H9 (cell line): ENCODE measurements at regions not wholly inside any gene's neighbourhood (a gene's known extent, or its start where the extent isn't known, plus 50 kb on each side); places are given as distances from the start of the nearest gene placed in this dataset.

Experiments
- DNase-seq: peaks from one replicate; pipeline ENCODE4 v3.0.0-alpha.2; 2017
- H2AFZ ChIP-seq: one replicate; pipeline ENCODE4 v1.6.1; 2013; ENCODE audit warnings: mild to moderate bottlenecking, low read length, control low read depth, moderate library complexity
- H2AK5ac ChIP-seq: 2 replicates; pipeline ENCODE4 v1.6.1; 2013; ENCODE audit warnings: low read length, control low read depth, mixed read lengths; ENCODE audit not compliant: insufficient read length
- H2BK120ac ChIP-seq: one replicate; pipeline ENCODE4 v1.6.1; 2013; ENCODE audit warnings: low read depth, mild to moderate bottlenecking, low read length, control low read depth, inconsistent platforms; ENCODE audit not compliant: poor library complexity, severe bottlenecking
- H2BK12ac ChIP-seq: 2 replicates; pipeline ENCODE4 v1.6.1; 2013; ENCODE audit warnings: low read length, control low read depth, mixed read lengths, low read depth; ENCODE audit not compliant: insufficient read length
- H2BK15ac ChIP-seq: 2 replicates; pipeline ENCODE4 v1.6.1; 2013; ENCODE audit warnings: low read depth, low read length, control low read depth
- H2BK20ac ChIP-seq: one replicate; pipeline ENCODE4 v1.6.1; 2013; ENCODE audit warnings: low read depth, mild to moderate bottlenecking, low read length, control low read depth, inconsistent platforms; ENCODE audit not compliant: poor library complexity, severe bottlenecking
- H2BK5ac ChIP-seq: 2 replicates; pipeline ENCODE4 v1.6.1; 2013; ENCODE audit warnings: low read length, control low read depth, mixed read lengths; ENCODE audit not compliant: insufficient read length
- H3K14ac ChIP-seq: 2 replicates; pipeline ENCODE4 v1.6.1; 2013; ENCODE audit warnings: low read length, control low read depth; ENCODE audit not compliant: insufficient read depth
- H3K18ac ChIP-seq: 2 replicates; pipeline ENCODE4 v1.6.1; 2013; ENCODE audit warnings: low read depth, mild to moderate bottlenecking, mixed read lengths, low read length, control low read depth; ENCODE audit not compliant: insufficient read length
- H3K23ac ChIP-seq: 2 replicates; pipeline ENCODE4 v1.6.1; 2013; ENCODE audit warnings: low read length, control low read depth, mixed read lengths, low read depth; ENCODE audit not compliant: insufficient read length
- H3K23me2 ChIP-seq: 2 replicates; pipeline ENCODE4 v1.6.1; 2013; ENCODE audit warnings: low read depth, mild to moderate bottlenecking, mixed read lengths, low read length, control low read depth; ENCODE audit not compliant: insufficient read length, poor library complexity, severe bottlenecking
- H3K27ac ChIP-seq: 2 replicates; pipeline ENCODE4 v1.5.1; 2013; ENCODE audit warnings: low read length, control low read depth, mixed read lengths, low read depth; ENCODE audit not compliant: insufficient read length
- H3K27me3 ChIP-seq: 2 replicates; pipeline ENCODE4 v1.6.1; 2013; ENCODE audit warnings: low read length, control low read depth, inconsistent platforms; ENCODE audit not compliant: insufficient read depth
- H3K4ac ChIP-seq: 2 replicates; pipeline ENCODE4 v1.6.1; 2013; ENCODE audit warnings: low read depth, mild to moderate bottlenecking, control low read depth, inconsistent platforms, low read length, moderate library complexity
- H3K4me1 ChIP-seq: 2 replicates; pipeline ENCODE4 v1.6.1; 2013; ENCODE audit warnings: low read length, control low read depth, inconsistent platforms; ENCODE audit not compliant: insufficient read depth
- H3K4me2 ChIP-seq: 2 replicates; pipeline ENCODE4 v1.6.1; 2013; ENCODE audit warnings: low read length, control low read depth, mixed read lengths; ENCODE audit not compliant: insufficient read length, insufficient read depth
- H3K56ac ChIP-seq: 2 replicates; pipeline ENCODE4 v1.6.1; 2013; ENCODE audit warnings: low read depth, mild to moderate bottlenecking, mixed read lengths, low read length, control low read depth; ENCODE audit not compliant: insufficient read length
- H3K79me1 ChIP-seq: 2 replicates; pipeline ENCODE4 v1.6.1; 2013; ENCODE audit warnings: low read depth, mild to moderate bottlenecking, moderate library complexity, low read length, control low read depth, inconsistent platforms; ENCODE audit not compliant: insufficient read depth, poor library complexity, severe bottlenecking
- H3K79me2 ChIP-seq: 2 replicates; pipeline ENCODE4 v1.6.1; 2013; ENCODE audit warnings: low read length, control low read depth, inconsistent platforms; ENCODE audit not compliant: insufficient read depth
- H3K9ac ChIP-seq: 2 replicates; pipeline ENCODE4 v1.6.1; 2013; ENCODE audit warnings: low read length, control low read depth, mixed read lengths; ENCODE audit not compliant: insufficient read length; ENCODE audit errors: extremely low read depth
- H3K9me3 ChIP-seq: one replicate; pipeline ENCODE4 v1.6.1; 2013; ENCODE audit warnings: low read depth, low read length, inconsistent platforms; ENCODE audit not compliant: control insufficient read depth
- H3T11ph ChIP-seq: one replicate; pipeline ENCODE4 v1.6.1; 2013; ENCODE audit warnings: mild to moderate bottlenecking, low read length, control low read depth, inconsistent platforms
- H4K20me1 ChIP-seq: one replicate; pipeline ENCODE4 v1.6.1; 2013; ENCODE audit not compliant: control insufficient read depth, insufficient read length, insufficient read depth
- H4K5ac ChIP-seq: 2 replicates; pipeline ENCODE4 v1.6.1; 2013; ENCODE audit warnings: low read depth, mild to moderate bottlenecking, mixed read lengths, low read length, control low read depth; ENCODE audit not compliant: insufficient read length
- H4K8ac ChIP-seq: replicated peaks from 2 replicates; pipeline ENCODE4 v1.6.1; 2013; ENCODE audit warnings: low read length, control low read depth, mixed read lengths, low read depth; ENCODE audit not compliant: insufficient read length
- H4K91ac ChIP-seq: 2 replicates; pipeline ENCODE4 v1.6.1; 2013; ENCODE audit warnings: low read depth, mild to moderate bottlenecking, moderate library complexity, mixed read lengths, low read length, control low read depth; ENCODE audit not compliant: insufficient read length
- H3K27ac Mint-ChIP-seq, 3 experiments: 2 replicates in 2 of 3; 3 replicates in 1 of 3; pipeline ENCODE4 v1.8.0; 2020 to 2021; ENCODE audit warnings: mixed read lengths in 3 of 3, mild to moderate bottlenecking in 1 of 3, moderate library complexity in 1 of 3
- H3K27me3 Mint-ChIP-seq: 2 replicates; pipeline ENCODE4 v1.8.0; 2021; ENCODE audit warnings: low read depth, mild to moderate bottlenecking, moderate library complexity, mixed read lengths
- H3K36me3 Mint-ChIP-seq, 3 experiments: 2 replicates in 2 of 3; 3 replicates in 1 of 3; pipeline ENCODE4 v1.8.0; 2020 to 2021; ENCODE audit warnings: low read depth in 3 of 3, mixed read lengths in 3 of 3; ENCODE audit not compliant: insufficient read depth in 1 of 3
- H3K4me1 Mint-ChIP-seq, 2 experiments: 2 replicates each; pipeline ENCODE4 v1.8.0; 2020; ENCODE audit warnings: mixed read lengths in 2 of 2
- H3K4me3 Mint-ChIP-seq, 2 experiments: 2 replicates in 1 of 2; 3 replicates in 1 of 2; pipeline ENCODE4 v1.8.0; 2020 to 2021; ENCODE audit warnings: mild to moderate bottlenecking in 2 of 2, mixed read lengths in 2 of 2, moderate library complexity in 1 of 2
- H3K9me3 Mint-ChIP-seq, 2 experiments: 2 replicates in 1 of 2; 3 replicates in 1 of 2; pipeline ENCODE4 v1.8.0; 2020; ENCODE audit warnings: mild to moderate bottlenecking in 2 of 2, mixed read lengths in 2 of 2, moderate library complexity in 1 of 2
- CTCF ChIP-seq: fragments of 200-600 bp; sonication (generic); conservative IDR thresholded peaks from 3 replicates; pipeline ENCODE4 v1.8.0; 2021; ENCODE audit warnings: antibody characterized with exemption, mild to moderate bottlenecking
- WGBS: extraction: QIAGEN DNeasy Blood & Tissue Kit; methylation state at CpG from one replicate; pipeline ENCODE4 v1.1.7; 2013; ENCODE audit warnings: missing lambda C conversion rate, low lambda C conversion rate, mixed read lengths; ENCODE audit not compliant: insufficient read length; ENCODE audit errors: extremely low coverage; 5-methylcytosine and 5-hydroxymethylcytosine counted together

GRCh38 chr14:82719617-82720016 lies 1186.0 kb upstream of the SEL1L start:
- no peak for TF ChIP-seq CTCF
- Histone ChIP-seq H2AK5ac (no peak overlapping the region), H3T11ph (no peak overlapping the region), H3K18ac (no peak overlapping the region), H2BK120ac (no peak overlapping the region), H2AFZ (no peak overlapping the region), H4K20me1 (no peaks in the 10 kb centered on the region), H3K9me3 (no peaks in the 10 kb centered on the region), H3K4me2 (no peak overlapping the region), H3K4me1 (no peaks in the 10 kb centered on the region), H4K91ac (no peak overlapping the region), H4K8ac (no peak overlapping the region), H3K79me2 (no peaks in the 10 kb centered on the region), H3K23ac (no peak overlapping the region), H3K27me3 (no peaks in the 10 kb centered on the region), H3K79me1 (no peaks in the 10 kb centered on the region), H2BK12ac (no peak overlapping the region), H3K4ac (no peak overlapping the region), H2BK5ac (no peak overlapping the region), H3K9ac (no peak overlapping the region), H4K5ac (no peak overlapping the region), H3K14ac (no peak overlapping the region), H2BK20ac (no peak overlapping the region), H2BK15ac (no peak overlapping the region), H3K23me2 (no peaks in the 10 kb centered on the region), H3K27ac (no peak overlapping the region), H3K56ac (no peak overlapping the region)
- DNase-seq = no peak
- Mint-ChIP-seq H3K27ac (peak overlapping the region in 1 of 3 experiments; percentile 53; a peak in 2 of 7 replicates), H3K4me3 (no peak overlapping the region), H3K4me1 (no peaks in the 10 kb centered on the region), H3K36me3 (no peaks in the 10 kb centered on the region), H3K27me3 (no peaks in the 10 kb centered on the region), H3K9me3 (no peaks in the 10 kb centered on the region)
- no CpG with 5 or more reads among the region's 4 CpGs for WGBS
